Fibroblast of skin of back (primary cell): ENCODE measurements at regions not wholly inside any gene's neighbourhood (a gene's known extent, or its start where the extent isn't known, plus 50 kb on each side); places are given as distances from the start of the nearest gene placed in this dataset.

Experiments
- DNase-seq: peaks from one replicate; pipeline ENCODE4 v3.0.0-alpha.2; 2013

DNA sequence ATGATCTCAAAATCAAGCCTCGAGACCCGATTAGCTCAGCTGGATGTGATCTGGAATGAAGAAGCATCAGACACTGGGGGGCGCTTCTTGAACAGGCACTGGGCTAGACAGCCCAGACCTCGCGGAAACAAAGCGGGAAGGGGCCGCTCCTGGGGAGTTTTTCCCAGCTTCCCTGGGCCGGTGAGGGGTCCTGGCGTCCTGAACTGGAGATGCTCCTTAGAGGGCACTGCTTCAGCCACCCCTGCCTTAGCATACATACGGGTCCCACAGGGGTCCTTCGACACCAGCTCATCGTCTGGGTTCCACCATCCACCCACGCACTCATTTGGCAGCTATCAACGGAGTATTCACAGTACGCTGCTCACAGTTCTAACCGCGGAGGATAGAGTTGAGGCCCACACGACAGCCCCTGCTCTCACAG is 146.7 kb downstream of the TSN start:
- peak; percentile 5 for DNase-seq

DNA sequence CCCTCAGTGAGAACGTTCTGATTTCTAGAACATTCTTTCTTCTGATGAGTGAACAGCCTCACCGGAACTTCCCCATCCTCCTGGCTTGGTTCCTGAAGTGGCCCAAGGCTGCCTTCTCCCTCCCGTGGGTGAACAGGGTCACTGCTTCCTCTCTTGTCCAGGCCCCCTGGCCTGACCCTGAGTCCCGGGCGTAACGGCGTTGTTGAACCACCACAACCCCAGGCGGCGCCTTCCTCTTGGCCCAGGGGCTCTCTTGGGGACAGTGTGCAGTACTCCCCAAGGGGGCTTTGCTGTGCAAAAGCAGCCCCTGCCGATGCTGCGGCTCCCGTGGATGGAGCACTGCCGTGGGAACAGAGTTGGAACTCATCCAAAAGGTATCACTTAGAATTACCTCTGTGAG is 147.2 kb downstream of the TSN start:
- no peak for DNase-seq

- peak; percentile 10 for DNase-seq
Observed at GRCh38 chr2:121903037-121903689, 147.7 kb downstream of the TSN start.

DNA sequence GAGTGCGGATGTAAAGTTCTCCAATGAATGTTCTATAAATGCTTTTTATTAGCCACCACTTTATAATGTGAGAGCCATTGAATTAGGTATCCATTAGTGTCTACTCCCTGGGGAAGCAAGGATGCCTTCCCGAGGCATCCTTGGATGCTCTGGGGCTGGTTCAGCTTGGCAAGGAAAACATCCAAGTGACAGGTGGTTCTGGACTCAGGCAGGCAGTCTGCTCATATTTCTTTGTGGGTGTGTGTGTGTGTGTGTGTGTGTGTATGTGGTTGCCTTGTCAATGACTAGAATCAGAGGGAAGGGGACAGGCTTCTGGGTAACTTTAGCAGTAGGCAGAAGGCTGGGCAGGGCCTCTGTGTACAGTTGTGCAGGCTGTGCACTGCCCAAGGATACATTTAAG is 149.2 kb downstream of the TSN start:
- no peak for DNase-seq

DNA sequence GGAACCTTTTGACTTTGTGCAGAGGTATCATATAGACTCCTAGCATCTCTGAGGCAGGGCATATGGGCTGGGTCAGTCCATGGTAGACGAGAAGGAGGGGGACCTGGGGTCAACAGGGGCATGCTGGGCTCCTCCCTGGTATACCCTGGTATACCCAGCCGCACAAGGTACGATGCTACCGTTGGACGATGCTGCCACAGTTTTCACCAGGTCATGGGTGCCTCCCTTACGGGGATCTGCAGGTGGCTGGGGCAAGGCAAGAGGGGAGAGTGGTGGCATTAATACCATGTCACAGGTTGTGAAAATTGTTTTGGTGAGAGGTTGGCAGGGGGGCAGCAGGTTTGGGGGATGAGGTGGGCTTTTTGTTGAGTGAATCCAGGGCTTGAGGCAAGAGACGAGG is 149.8 kb downstream of the TSN start:
- DNase-seq, result no peak

- DNase-seq, result no peak
Observed at GRCh38 chr2:121906170-121906569, 150.7 kb downstream of the TSN start.

- peak; percentile 30 for DNase-seq
Observed at GRCh38 chr2:121907928-121908327, 152.5 kb downstream of the TSN start.

DNA sequence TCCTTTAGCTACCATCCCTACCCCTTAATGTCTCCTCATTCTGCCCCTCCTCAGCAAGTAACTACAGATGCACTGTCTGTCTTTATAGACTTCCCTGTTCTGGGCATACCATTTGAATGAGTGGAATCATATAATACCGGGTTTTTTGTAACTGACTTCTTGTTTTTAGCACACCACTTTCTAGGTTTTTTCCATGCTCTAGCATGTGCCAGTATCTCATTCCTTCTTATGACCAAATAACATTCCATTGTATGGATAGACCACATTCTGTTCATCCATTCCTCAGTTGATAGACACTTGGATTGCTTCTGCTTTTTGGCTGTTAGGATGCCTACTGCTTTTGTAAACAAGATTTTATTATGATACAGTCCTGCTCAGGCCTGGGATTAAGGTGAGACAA is 154.7 kb downstream of the TSN start:
- peak; percentile 34 for DNase-seq

- DNase-seq, result no peak
Observed at GRCh38 chr2:121911036-121911435, 155.6 kb downstream of the TSN start.

DNA sequence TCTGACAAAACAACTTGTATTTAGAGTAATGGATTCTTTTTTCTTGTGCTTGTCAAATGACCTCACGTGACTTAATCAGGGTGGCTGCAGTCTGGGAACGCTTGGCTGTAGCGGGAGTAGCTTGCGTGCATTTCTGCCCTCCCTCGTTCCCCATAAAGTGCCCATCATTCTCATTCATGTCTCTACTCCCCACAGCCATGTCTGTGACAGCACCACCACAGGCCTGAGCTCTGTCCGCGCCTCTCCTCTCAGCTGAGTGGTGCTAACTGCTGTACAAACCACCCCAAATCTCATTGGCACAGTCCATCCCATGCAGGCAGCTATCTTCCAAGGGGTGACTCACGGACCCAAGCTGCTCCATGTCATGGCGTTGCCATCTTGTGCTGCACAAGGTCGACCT is 161.7 kb downstream of the TSN start:
- no peak for DNase-seq

DNA sequence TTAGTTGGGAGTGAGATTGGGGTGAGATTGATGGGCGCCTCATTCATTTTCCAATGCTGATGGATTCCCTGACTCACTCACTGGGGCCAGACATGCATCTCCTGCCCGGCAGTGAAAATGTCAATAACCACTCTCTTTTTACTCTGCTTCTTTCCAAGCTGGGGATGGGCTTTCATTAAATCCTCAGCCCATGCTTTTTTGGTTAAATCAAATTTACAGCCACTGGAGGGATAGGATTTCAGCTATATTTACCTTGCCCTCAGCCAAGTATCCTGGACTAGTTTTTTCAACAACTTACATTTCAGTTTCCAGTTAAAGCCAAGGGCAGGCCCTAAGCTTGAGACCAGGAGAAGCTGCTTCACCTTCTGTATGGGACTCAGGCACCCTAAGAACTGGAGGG is 162.8 kb downstream of the TSN start:
- DNase-seq, result no peak

DNA sequence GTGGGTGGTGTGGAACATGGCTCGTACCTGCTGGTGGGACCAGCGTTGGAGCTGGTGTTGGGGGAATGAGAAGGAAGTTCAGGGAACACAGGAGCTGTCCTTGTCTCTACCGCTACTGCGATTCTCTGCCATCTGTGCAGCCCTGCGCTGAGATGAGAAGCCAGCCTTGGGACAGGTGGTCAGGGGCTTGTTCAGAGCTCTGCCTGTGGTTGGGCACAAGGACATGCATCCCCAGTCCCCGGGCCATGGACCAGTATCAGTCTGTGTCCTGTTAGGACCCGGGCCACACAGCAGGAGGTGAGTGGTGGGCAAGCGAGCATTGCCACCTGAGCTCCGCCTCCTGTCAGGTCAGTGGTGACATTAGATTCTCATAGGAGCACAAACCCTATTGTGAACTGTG is 164.4 kb downstream of the TSN start:
- no peak for DNase-seq

GRCh38 chr2:121925466-121925865 is 170.0 kb downstream of the TSN start:
- DNase-seq, result no peak

DNA sequence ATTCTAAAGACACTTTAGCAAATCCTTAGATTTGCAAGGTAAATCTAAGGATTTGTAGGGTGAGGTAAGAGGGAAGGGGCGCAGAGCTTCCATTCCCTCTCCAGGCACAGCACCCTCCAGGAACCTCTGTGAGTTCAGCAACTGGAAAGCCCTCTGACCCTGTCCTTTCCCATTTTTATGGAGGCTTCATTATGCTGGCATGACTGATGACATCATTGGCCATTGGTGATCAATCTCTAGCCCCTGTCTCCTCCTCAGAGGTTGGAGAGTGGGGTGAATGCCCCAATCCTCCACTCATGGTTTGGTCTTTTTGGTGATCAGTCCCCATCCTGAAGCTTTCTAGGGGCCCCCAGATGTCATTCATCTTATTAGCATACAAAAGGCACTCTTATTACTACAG is 187.8 kb downstream of the TSN start:
- no peak for DNase-seq

GRCh38 chr2:121944072-121944831 is 188.8 kb downstream of the TSN start:
- peak; percentile 95 for DNase-seq

GRCh38 chr2:121947674-121948073 is 192.2 kb downstream of the TSN start:
- DNase-seq, result no peak

- no peak for DNase-seq
Observed at GRCh38 chr2:121949271-121949670, 193.8 kb downstream of the TSN start.

DNA sequence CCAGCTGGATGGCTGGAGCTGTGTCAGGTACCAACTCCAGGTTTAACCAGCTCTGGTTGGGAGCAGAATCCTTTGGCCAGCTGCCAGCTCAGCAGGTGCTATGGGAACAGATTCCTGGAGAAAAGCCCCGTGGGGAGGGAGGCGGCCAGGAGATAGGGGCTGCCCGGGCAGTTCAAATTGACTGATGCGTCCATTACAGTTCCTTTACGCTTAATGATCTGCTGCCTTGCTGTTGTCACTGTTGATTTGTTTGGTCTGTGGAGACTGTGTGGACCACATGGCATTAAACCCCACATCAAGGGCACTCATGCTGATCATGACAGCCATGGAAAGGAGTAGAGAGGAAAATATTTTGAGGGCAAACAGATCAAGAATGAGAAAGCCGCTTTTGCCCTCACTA is 200.0 kb downstream of the TSN start:
- no peak for DNase-seq

GRCh38 chr2:121955872-121956271 is 200.4 kb downstream of the TSN start:
- no peak for DNase-seq

DNA sequence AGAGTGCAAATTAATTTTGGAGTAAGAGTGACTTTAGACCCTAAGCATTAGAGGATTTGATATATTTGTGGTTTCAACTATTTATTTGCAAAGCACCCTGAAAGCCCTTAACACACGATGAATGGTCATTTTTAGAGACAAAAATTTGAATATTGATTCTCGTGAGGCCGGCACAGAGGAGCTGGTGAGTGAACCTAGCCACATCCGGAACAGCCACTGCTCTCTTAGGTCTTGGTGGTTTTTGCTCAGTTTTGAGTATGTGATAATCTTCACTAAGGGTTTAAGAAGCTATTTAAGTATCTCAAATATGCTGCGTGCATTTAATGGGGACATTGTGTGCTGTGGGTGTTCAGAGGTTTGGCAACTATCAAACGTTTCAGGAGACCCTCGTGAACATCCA is 204.8 kb downstream of the TSN start:
- no peak for DNase-seq

- DNase-seq, result no peak
Observed at GRCh38 chr2:121961761-121962160, 206.3 kb downstream of the TSN start.

- DNase-seq, result no peak
Observed at GRCh38 chr2:121965661-121966060, 210.2 kb downstream of the TSN start.

DNA sequence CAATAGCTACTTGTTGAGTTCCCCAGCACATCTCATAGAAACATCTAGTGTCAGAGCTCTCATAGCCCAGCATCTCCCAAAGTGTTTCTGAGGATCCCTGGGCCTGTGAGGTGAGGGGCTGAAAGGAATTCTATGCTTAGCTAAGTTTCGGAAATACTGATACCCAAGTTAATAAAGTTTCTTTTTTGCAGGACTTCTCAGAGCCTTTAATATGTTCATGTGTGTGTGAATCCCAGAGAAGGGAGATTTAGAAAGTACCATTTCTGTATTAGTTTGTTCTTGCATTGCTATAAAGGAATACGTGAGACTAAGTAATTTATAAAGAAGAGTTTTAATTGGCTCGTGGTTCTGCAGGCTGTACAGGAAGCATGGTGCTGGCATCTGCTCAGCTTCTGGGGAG is 211.2 kb downstream of the TSN start:
- no peak for DNase-seq

DNA sequence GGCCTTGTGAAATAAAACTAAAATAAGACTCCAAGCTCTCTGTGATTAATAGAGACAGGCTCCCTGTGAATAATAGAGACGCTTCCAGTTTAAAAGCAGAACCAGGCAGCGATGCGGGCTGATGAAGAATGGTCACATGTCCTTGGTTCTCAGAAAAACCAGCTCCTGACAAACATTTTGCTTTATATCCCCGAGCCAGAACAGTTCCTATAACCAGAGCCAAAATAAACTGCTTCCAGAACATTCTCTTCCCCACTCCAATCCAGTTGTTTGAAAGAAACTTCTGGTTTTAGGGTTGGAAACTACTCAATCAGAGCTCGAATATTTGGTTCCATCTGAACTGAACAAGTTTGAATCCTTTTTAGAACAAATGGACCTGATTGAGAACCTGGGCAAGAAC is 213.7 kb downstream of the TSN start:
- DNase-seq, result no peak
